Dermis blood vessel endothelial cell (primary cell): ENCODE measurements at regions not wholly inside any gene's neighbourhood (a gene's known extent, or its start where the extent isn't known, plus 50 kb on each side); places are given as distances from the start of the nearest gene placed in this dataset.
"Not testable (repeated sequence)": the region's sequence is repeated elsewhere in the genome, so short reads cannot be mapped to it uniquely, and the experiment has no call there.

ENCODE experiments used
- DNase-seq: peaks from one replicate; pipeline ENCODE4 v3.0.0; 2010

- DNase-seq = peak; percentile 25
These were observed 171.2 kb upstream of the ACTBL2 start for GRCh38 chr5:57653636-57654290.

GRCh38 chr5:57651127-57651526 is 168.5 kb upstream of the ACTBL2 start:
- no peak for DNase-seq

GRCh38 chr5:57650360-57651069 is 167.9 kb upstream of the ACTBL2 start:
- DNase-seq = peak; percentile 80

- no peak for DNase-seq
These were observed 160.1 kb upstream of the ACTBL2 start for GRCh38 chr5:57642698-57643097.

- DNase-seq = no peak
These were observed 159.5 kb upstream of the ACTBL2 start for GRCh38 chr5:57642066-57642465.

GRCh38 chr5:57635146-57635777 is 152.7 kb upstream of the ACTBL2 start:
- DNase-seq = no peak

GRCh38 chr5:57632937-57633336 is 150.3 kb upstream of the ACTBL2 start:
- DNase-seq = no peak

GRCh38 chr5:57631139-57631538 is 148.5 kb upstream of the ACTBL2 start:
- not testable (repeated sequence) for DNase-seq

- no peak for DNase-seq
These were observed 145.1 kb upstream of the ACTBL2 start for GRCh38 chr5:57627661-57628060.

GRCh38 chr5:57626703-57627102 is 144.1 kb upstream of the ACTBL2 start:
- DNase-seq = no peak

- DNase-seq = no peak
These were observed 139.0 kb upstream of the ACTBL2 start for GRCh38 chr5:57621624-57622023.

GRCh38 chr5:57618767-57619381 is 136.3 kb upstream of the ACTBL2 start:
- no peak for DNase-seq

- no peak for DNase-seq
These were observed 131.1 kb upstream of the ACTBL2 start for GRCh38 chr5:57613741-57614140.

GRCh38 chr5:57611177-57611576 is 128.6 kb upstream of the ACTBL2 start:
- no peak for DNase-seq

- no peak for DNase-seq
These were observed 125.9 kb upstream of the ACTBL2 start for GRCh38 chr5:57608542-57608941.

- no peak for DNase-seq
These were observed 119.4 kb upstream of the ACTBL2 start for GRCh38 chr5:57601996-57602395.

- DNase-seq = peak; percentile 40
These were observed 117.7 kb upstream of the ACTBL2 start for GRCh38 chr5:57600321-57600720.

- DNase-seq = peak; percentile 34
These were observed 116.1 kb upstream of the ACTBL2 start for GRCh38 chr5:57598756-57599155.

- no peak for DNase-seq
These were observed 115.5 kb upstream of the ACTBL2 start for GRCh38 chr5:57598097-57598496.

- no peak for DNase-seq
These were observed 112.9 kb upstream of the ACTBL2 start for GRCh38 chr5:57595523-57595991.

- DNase-seq = no peak
These were observed 111.8 kb upstream of the ACTBL2 start for GRCh38 chr5:57594436-57594835.

GRCh38 chr5:57592236-57592635 is 109.6 kb upstream of the ACTBL2 start:
- DNase-seq = no peak

GRCh38 chr5:57586649-57587048 is 104.0 kb upstream of the ACTBL2 start:
- no peak for DNase-seq
